ENCODE measurements at regions not wholly inside any gene's neighbourhood (a gene's known extent, or its start where the extent isn't known, plus 50 kb on each side); places are given as distances from the start of the nearest gene placed in this dataset.

DNA sequence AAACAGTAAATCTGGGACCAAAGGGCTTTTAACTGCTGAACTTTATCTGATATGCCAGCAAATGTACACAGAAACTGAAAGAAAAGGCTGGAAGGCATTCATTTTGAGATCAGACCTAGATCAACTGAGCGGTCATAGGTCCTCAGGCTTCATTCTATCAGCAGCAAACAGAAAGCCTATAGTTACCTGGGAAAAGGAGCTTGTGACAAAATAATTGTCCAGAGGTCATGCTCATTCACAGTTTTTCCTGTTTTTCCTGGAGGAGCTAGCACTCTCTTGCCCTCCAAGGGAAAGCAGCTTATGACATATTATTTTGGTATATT, 320.2 kb downstream of the AHR start:
- no peaks in the 10 kb centered on the region for H4K20me1 ChIP-seq (ENCODE audit: insufficient read depth)
- no peak for TF ChIP-seq TCF7L2 (IDR thresholded peaks at IDR 0.05; ENCODE audit: borderline replicate concordance, extremely low read depth, insufficient read depth, insufficient read length)
- TF ChIP-seq SRF (IDR thresholded peaks at IDR 0.05; ENCODE audit: low read depth) = no peak
- TF ChIP-seq, protein P1, sequence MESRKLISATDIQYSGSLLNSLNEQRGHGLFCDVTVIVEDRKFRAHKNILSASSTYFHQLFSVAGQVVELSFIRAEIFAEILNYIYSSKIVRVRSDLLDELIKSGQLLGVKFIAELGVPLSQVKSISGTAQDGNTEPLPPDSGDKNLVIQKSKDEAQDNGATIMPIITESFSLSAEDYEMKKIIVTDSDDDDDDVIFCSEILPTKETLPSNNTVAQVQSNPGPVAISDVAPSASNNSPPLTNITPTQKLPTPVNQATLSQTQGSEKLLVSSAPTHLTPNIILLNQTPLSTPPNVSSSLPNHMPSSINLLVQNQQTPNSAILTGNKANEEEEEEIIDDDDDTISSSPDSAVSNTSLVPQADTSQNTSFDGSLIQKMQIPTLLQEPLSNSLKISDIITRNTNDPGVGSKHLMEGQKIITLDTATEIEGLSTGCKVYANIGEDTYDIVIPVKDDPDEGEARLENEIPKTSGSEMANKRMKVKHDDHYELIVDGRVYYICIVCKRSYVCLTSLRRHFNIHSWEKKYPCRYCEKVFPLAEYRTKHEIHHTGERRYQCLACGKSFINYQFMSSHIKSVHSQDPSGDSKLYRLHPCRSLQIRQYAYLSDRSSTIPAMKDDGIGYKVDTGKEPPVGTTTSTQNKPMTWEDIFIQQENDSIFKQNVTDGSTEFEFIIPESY (IDR thresholded peaks at IDR 0.05; ENCODE audit: extremely low read depth, insufficient replicate concordance, low read length) = no peak
- TF ChIP-seq, protein P2, sequence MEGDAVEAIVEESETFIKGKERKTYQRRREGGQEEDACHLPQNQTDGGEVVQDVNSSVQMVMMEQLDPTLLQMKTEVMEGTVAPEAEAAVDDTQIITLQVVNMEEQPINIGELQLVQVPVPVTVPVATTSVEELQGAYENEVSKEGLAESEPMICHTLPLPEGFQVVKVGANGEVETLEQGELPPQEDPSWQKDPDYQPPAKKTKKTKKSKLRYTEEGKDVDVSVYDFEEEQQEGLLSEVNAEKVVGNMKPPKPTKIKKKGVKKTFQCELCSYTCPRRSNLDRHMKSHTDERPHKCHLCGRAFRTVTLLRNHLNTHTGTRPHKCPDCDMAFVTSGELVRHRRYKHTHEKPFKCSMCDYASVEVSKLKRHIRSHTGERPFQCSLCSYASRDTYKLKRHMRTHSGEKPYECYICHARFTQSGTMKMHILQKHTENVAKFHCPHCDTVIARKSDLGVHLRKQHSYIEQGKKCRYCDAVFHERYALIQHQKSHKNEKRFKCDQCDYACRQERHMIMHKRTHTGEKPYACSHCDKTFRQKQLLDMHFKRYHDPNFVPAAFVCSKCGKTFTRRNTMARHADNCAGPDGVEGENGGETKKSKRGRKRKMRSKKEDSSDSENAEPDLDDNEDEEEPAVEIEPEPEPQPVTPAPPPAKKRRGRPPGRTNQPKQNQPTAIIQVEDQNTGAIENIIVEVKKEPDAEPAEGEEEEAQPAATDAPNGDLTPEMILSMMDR (IDR thresholded peaks at IDR 0.05 in 2 of 3, conservative IDR thresholded peaks at IDR 0.05 in 1 of 3; ENCODE audit: borderline replicate concordance in 1 of 3, insufficient read depth in 1 of 3, low read depth in 2 of 3, low read length in 2 of 3) = no peak
- ATAC-seq (no peak), DNase-seq (ENCODE audit: low read depth, low spot score) (no peak)
- H3K9ac ChIP-seq (ENCODE audit: low read length) = no peak overlapping the region
- no peaks in the 10 kb centered on the region for H3K9me3 ChIP-seq (ENCODE audit: control insufficient read depth in 1 of 2, insufficient read depth in 1 of 2, low read depth in 1 of 2, low read length in 2 of 2)
- no peak overlapping the region for H3K27ac ChIP-seq (ENCODE audit: low read depth, low read length)
- no peak overlapping the region for H3K4me2 ChIP-seq (ENCODE audit: low read length)
- H3K27me3 ChIP-seq (ENCODE audit: insufficient read depth, low read length) = no peaks in the 10 kb centered on the region
- no peak overlapping the region for H3K4me3 ChIP-seq (replicated peaks in 1 of 2; ENCODE audit: low read depth in 1 of 2, low read length in 2 of 2)
- H2AFZ ChIP-seq (ENCODE audit: low read depth, low read length, poor library complexity, severe bottlenecking) = no peak overlapping the region
- ChIA-PET POLR2A (no interaction called here), CTCF (no interaction called here), RAD21 (ENCODE audit: low non-redundant PET in 1 of 2, low total read pairs in 2 of 2, uncharacterized antibody in 2 of 2, unreplicated experiment in 2 of 2) (no interaction called here)
- no peaks in the 10 kb centered on the region for H3K9me2 ChIP-seq (ENCODE audit: insufficient read depth)
- H3K4me1 ChIP-seq (ENCODE audit: control insufficient read depth in 1 of 2, insufficient read depth in 2 of 2, low read length in 2 of 2) = no peaks in the 10 kb centered on the region
- no peaks in the 10 kb centered on the region for H3K36me3 ChIP-seq (ENCODE audit: control insufficient read depth in 1 of 2, insufficient read depth in 2 of 2, low read length in 2 of 2)
- H3K79me2 ChIP-seq (ENCODE audit: insufficient read depth, low read length) = no peaks in the 10 kb centered on the region
- no TSS peak for BruUV-seq (replicated peaks)
- intact Hi-C loops (cut with micrococcal nuclease) = no loop called here
